SK-N-DZ (cell line): ENCODE measurements at regions not wholly inside any gene's neighbourhood (a gene's known extent, or its start where the extent isn't known, plus 50 kb on each side); places are given as distances from the start of the nearest gene placed in this dataset.

ENCODE experiments used
- DNase-seq: peaks from one replicate; pipeline ENCODE4 v3.0.0-alpha.2; 2015; ENCODE audit warnings: low spot score

DNA sequence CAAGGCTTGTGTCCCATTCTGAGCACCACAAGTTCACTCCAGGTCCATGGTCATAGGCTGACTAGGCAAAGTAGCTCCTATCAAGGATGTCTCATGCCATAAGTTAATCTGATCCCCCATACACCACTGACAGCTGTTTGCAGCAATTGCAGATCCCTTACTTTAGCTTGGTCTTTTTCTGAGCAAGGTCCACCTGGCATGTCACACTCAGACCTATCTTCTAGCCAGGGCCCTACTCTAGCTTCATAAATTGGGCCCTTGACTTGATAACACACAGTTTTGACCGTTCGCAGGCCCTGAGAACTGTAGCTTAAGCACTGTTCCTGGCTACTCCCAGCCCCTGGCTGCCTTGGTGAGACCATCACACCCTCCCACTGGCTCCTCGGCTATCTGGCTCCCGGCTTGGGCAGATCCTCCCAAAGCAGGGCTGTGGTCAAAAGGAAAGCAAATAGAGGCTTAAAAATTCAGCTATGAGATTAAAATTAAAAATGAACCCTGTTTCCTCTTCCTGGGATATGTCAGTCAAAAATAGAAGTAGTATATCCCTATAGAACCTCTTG lies 427.4 kb downstream of the RAB28 start:
- DNase-seq, result no peak

GRCh38 chr4:13054420-13054970 lies 429.6 kb downstream of the RAB28 start:
- DNase-seq, result no peak

GRCh38 chr4:13047591-13047990 lies 436.5 kb downstream of the RAB28 start:
- DNase-seq, result no peak

GRCh38 chr4:13036841-13037240 lies 447.3 kb downstream of the RAB28 start:
- DNase-seq, result no peak

- DNase-seq, result no peak
These were observed 451.2 kb downstream of the RAB28 start for GRCh38 chr4:13032936-13033335.

DNA sequence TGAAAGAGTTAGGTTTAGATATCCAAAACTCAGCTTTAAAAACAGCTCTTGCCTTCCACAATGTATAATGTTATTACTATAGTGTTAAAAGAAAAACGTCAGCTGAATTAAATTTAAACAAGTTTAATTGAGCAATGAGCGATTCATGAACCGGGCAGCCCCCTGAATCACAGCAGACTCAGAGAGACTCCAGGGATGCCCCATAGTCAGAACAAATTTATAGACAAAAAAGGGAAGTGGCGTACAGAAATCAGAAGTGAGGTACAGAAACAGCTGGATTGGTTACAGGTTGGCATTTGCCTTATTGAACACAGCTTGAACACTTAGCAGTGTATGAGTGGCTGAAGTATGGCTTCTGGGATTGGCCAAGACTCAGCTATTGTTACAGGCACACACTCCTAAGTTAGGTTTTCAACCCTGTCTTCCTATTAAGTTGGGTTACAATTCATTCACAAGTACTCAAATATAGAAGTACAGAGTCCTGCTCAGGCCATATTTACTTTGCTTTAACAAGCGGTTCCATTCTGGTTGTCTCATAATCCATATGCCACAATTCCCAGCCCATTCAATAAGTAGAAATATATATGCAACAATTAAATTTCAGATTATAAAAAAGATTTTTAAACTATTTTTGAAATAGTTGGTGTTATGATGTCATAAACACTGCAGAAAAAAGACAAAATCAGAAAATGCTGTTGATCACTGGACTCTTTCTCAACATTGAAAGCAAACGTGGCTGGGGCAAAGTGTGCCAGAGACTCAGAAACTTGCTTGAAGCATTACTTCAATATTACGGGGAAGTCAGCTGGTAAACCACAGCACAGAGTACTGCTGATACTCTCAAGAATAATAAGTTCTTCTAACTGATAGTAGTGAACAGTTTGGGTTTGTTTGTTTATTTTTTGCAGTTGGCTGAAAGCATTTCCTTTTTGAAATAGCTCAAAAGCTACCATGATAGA lies 459.7 kb downstream of the RAB28 start:
- no peak for DNase-seq

DNA sequence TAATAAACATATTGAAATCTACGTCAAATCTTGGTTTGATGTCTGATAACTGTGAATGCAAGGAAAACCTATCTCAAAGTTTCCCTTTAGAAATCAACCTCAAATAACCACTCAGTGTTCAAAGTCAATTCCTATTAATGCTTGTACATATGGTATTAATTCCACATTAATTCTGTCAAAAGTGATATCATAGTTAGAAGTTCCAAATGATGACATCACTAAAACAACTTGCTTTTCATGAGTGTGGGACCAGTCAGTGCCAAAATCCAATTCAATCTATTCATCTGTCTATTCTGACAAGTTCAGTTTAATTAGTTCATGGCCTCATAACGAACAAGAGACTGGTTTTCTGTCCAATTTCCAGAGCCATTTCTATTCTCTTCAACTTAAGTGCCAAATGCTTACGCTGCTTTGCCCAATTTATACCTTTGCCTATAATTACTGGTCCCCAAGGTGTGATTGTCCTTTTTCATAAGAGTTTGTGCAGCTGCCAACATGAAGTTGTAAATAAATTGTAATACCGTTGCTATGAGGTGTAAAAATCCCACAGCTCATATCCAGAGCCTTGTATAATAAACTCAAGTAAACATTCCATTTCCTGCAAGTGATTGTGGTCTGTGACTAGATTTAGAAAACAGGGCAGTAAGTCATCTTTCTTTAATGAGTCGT lies 476.2 kb downstream of the RAB28 start:
- DNase-seq, result no peak

DNA sequence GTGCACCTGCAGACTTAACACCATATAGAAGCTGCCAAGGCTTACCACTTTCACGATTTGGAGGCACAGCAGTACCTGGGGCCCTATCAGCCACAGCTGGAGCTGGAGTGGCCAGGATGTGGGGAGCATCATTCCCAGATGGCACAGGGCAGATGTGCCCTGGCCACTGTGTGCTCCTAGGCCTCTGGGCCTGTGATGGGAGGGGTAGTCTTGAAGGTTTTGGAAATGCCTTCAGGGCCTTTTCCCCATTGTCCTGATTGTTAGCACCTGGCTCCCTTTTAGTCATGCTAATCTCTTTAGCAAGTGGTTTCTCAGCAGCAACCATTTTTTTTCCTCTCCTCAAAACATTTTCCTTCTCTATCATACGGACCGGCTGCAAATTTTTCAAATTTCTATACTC lies 490.2 kb downstream of the RAB28 start:
- no peak for DNase-seq

GRCh38 chr4:12987284-12987683 lies 496.9 kb downstream of the RAB28 start:
- no peak for DNase-seq

DNA sequence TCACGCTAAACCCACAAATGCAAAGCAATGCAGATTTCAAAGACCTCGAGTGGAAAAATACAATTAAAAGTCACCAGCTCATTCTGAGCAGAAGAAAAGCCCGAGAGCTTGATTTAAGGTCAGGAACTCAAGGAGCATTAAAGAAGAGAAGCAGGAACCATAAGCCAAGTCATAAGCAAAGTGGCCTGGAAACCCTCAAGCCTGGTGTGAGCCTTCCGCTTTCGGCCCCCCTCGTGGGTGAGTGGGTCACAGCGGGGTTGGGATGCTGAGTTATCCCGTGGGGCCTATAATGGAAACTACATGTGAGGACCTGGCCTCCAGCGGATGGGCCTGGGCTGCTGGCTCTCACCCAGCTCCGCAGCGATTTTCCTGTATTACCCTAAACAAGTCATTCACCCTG lies 504.3 kb downstream of the RAB28 start:
- no peak for DNase-seq

GRCh38 chr4:12978310-12978709 lies 505.8 kb downstream of the RAB28 start:
- DNase-seq, result no peak

DNA sequence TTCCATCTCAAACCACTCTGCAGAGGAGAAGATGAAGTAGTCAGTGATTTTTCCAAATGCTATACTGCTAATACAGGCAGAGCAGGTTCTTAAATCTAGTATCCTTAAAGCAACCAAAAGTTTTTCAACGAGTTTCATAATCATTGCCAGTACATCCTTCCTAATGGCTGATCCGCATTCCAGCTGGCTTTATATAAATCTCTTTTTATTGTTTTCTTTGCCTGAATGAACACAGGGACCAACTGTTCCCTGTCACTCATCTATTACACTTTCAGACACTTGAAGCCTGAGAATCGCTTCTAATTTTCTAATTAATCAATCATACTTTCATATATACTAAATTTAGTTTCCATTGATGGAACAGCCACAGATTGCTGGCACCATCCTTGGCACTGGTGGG lies 508.6 kb downstream of the RAB28 start:
- no peak for DNase-seq

GRCh38 chr4:12973522-12973921 lies 510.6 kb downstream of the RAB28 start:
- DNase-seq, result no peak

DNA sequence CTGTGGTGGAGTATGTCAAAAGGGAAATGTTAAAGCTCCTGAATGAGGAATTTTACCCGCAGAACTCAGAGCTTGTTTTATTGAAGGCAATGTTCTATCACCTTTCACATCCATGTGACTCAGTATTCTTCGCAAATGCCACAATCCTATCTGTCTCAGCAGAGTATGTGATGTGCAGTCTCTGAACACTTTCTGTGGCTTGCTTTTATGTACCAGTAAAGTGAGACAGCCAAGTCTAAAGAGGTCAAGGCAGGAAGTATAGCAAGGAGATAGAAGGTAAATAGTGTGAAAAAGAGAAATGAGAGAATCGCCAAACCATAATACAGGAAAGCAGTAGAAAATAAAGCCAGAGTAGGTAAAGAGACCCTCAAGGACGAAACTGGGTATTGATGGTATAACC lies 515.8 kb downstream of the RAB28 start:
- no peak for DNase-seq

DNA sequence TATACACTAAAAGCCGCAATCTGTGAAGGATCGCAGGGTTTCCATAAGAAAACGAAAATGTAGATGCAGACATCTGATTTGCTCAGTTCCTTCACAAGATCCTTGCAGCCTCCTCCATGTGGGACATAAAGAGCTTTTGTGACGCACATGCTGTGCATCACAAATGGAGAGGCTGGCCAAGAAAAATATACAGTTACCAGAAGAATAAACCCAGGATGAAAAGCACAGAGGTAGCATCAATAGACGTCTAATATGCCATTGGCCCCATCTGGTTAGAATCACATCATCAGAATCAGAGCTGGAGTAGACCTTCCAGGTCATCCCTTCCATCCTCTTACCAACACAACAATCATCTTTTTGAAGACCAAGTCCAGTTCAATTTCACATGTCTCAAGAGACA lies 517.4 kb downstream of the RAB28 start:
- DNase-seq, result no peak

- DNase-seq, result no peak
These were observed 518.8 kb downstream of the RAB28 start for GRCh38 chr4:12965334-12965733.

DNA sequence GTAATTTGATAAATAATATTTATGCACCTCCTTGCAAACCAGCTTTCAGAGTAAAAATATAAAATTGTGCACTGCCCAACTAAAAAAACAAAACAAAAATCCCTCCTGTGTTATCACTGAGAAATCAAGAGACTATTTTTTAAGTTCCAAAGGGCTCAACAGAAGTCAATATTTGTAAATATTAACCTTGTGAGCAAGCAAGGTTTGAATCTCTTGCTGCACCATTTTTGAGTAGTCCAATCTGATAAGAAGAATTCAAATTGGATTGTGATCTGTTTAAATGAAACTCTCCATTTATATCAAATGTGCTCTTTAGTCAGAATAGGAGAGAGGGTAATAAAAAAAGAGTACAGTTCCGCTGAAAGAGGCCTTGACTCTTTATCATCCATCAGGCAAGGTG lies 520.2 kb downstream of the RAB28 start:
- no peak for DNase-seq

DNA sequence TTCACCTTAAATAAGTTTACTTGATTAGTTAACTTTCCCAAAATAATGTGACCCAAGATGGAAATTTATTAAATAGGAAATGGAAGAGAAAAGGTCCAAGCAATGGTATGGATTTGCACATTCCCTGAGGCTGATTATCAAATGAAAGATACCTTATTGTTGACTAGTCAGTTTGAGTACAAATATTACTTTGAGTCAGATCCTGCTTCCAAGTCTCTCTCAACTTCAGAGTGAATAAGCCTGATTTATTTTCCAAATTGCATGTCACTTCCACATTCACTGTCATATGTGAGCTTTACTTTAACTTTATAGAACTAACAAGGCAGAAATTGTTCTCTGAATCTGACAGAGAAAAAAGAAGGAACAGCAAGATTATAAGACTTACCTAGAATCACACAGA lies 520.8 kb downstream of the RAB28 start:
- DNase-seq, result no peak

DNA sequence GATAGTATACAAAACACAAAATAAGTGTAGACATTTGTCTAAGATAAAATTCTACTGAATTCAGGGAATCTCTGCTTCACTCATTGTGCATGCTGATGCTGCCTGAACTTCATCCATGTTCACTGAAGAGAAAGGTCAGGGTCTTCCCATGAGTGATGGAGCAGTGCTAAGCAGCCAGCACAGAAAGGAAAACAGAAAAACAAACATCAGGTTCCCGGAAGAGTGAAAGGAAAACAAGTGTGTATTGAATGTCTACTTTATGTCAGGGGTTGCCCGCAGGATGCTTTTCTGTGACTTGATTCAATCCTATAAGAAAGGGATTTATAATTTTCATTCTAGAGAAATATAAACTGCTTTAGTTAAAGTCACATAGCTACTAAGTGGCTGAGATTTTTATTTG lies 522.4 kb downstream of the RAB28 start:
- no peak for DNase-seq

DNA sequence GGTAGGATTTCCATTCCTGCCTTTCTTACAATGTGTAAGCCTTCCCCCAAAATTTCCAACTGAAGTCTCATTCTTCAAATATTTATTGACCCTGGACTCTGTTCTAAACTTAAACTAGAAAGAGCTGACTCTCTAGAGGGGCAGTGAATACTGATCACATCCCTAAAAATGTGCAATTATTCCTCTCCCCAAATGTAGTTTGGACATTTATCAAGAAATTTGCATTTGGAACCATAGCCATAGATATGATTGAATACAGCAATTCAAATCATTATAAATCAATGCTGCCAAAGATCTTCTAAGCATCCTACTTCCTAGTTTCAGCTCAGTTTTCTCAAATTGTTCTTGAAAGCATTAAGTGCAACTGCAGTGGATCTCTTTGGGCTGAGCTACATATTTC lies 525.7 kb downstream of the RAB28 start:
- DNase-seq, result no peak

- DNase-seq, result no peak
These were observed 527.0 kb downstream of the RAB28 start for GRCh38 chr4:12957108-12957507.

DNA sequence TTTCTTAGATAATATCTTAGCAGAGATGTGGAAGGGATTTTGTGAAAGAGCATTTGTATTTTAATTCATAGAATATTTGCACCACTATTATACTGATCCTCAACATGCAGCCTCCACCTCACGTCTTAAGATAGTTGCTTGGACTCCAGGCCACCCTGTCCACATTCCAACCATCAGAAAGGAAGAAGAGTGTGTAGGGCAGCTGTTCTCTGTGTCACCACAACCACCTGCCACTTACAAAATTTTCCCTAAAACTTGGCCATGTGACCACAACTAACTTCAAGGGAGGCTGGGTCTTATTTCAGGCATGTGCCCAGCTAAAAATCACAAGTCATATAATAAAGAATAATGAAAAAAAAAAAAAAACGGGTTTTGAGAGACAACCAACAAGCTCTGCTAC lies 528.1 kb downstream of the RAB28 start:
- DNase-seq, result no peak
